Adrenal gland (tissue), 9 donors: ENCODE measurements at regions not wholly inside any gene's neighbourhood (a gene's known extent, or its start where the extent isn't known, plus 50 kb on each side); places are given as distances from the start of the nearest gene placed in this dataset.

Experiments used
- DNase-seq, 7 donors: peaks; one replicate each; pipeline ENCODE4 v3.0.0-alpha.2; 2019 to 2020
- H3K27ac ChIP-seq, 5 donors: fragments of 200-600 bp; sonication (generic) in 4 of 5; 1 replicate in 3 of 5; 2 replicates in 2 of 5; pipeline versions ENCODE4 v1.5.1 to v1.8.0; 2016 to 2020; ENCODE audit warnings: mild to moderate bottlenecking in 1 of 5
- H3K27me3 ChIP-seq: fragments of 200-600 bp; 2 replicates; pipeline ENCODE4 v1.8.0; 2021
- H3K36me3 ChIP-seq, 2 donors: fragments of 200-600 bp; replicated peaks in 1 of 2; 1 replicate in 1 of 2; 2 replicates in 1 of 2; pipeline versions ENCODE4 v1.5.1 to v1.8.0; 2018 to 2022
- H3K4me1 ChIP-seq, 2 donors: fragments of 200-600 bp; replicated peaks in 1 of 2; 1 replicate in 1 of 2; 2 replicates in 1 of 2; pipeline versions ENCODE4 v1.5.1 to v1.8.0; 2018 to 2021
- H3K4me3 ChIP-seq, 4 donors: fragments of 200-600 bp; sonication (generic) in 3 of 4; one replicate each; pipeline ENCODE4 v1.5.1; 2016 to 2018
- H3K9me3 ChIP-seq, 3 donors: fragments of 200-600 bp; sonication (generic) in 1 of 3; replicated peaks in 1 of 3; 1 replicate in 2 of 3; 2 replicates in 1 of 3; pipeline versions ENCODE4 v1.5.1 to v1.8.0; 2016 to 2021
- CTCF ChIP-seq, 6 experiments: fragments of 450-650 bp in 4 of 6; fragments of 200-600 bp in 2 of 6; sonication (generic) in 1 of 6; IDR thresholded peaks; 1 replicate in 5 of 6; 2 replicates in 1 of 6; pipeline versions ENCODE4 v1.5.1 to v1.8.0; 2016 to 2021; ENCODE audit warnings: antibody characterized with exemption in 6 of 6, mild to moderate bottlenecking in 2 of 6, moderate library complexity in 1 of 6
- POLR2A ChIP-seq, 2 donors: fragments of 450-650 bp; IDR thresholded peaks; one replicate each; pipeline ENCODE4 v1.6.1; 2017; ENCODE audit warnings: antibody characterized with exemption in 2 of 2, mild to moderate bottlenecking in 2 of 2, moderate library complexity in 1 of 2
- WGBS, 4 donors: extraction: QIAGEN DNeasy Blood & Tissue Kit in 2 of 4; methylation state at CpG; one replicate each; pipeline versions ENCODE4 v1.1.5 to v1.1.7; 2013 to 2017; 5-methylcytosine and 5-hydroxymethylcytosine counted together
- intact Hi-C, 2 donors: fragments of 100-400 bp; cut with DNase I; formaldehyde crosslinking; loops; one replicate each; pipeline versions ENCODE4 v1.14.1 to v1.15.0; 2022 to 2023
- donor health status: healthy with polysubstance abuse.
- donor health status: Bipolar disorder and iron deficiency.
- donor health status: DM: yes; HTN: yes; CAD: no.
- donor health status: DM: no; HTN: no; CAD: no.
- donor health status: DM: no; HTN: no; CAD: no.

GRCh38 chr6:163711615-163712565 is 297.4 kb downstream of the QKI start:
- peaks cover 0 to 10% of the 10 kb centered on the region in 2 donors for H3K4me1 ChIP-seq
- no peaks in the 10 kb centered on the region for H3K27me3 ChIP-seq
- intact Hi-C loops, result no loop called here
- no peak overlapping the region for H3K4me3 ChIP-seq
- DNase-seq, result peak; percentile 23 to 68 (median 53)
- H3K9me3 ChIP-seq, result no peaks in the 10 kb centered on the region
- no peaks in the 10 kb centered on the region for H3K36me3 ChIP-seq
- peak overlapping the region in 3 of 5 donors; percentile 26 to 70 (median 34) for H3K27ac ChIP-seq
- WGBS, 4 donors, result 68 to 80% (median 77%) methylated on average over 19 to 24 of the region's 24 CpGs
- TF ChIP-seq CTCF (IDR thresholded peaks at IDR 0.05) (no peak), POLR2A (IDR thresholded peaks at IDR 0.05) (no peak)

GRCh38 chr6:163710532-163711470 is 296.3 kb downstream of the QKI start:
- Histone ChIP-seq H3K27me3 (no peaks in the 10 kb centered on the region), H3K27ac (no peak overlapping the region), H3K36me3 (no peaks in the 10 kb centered on the region), H3K9me3 (no peaks in the 10 kb centered on the region), H3K4me3 (no peak overlapping the region), H3K4me1 (peaks cover 0 to 15% of the 10 kb centered on the region in 2 donors)
- DNase-seq, result no peak
- intact Hi-C loops, result no loop called here
- 68 to 73% (median 70%) methylated on average over 13 of the region's 13 CpGs for WGBS, 4 donors
- no peak for TF ChIP-seq CTCF (IDR thresholded peaks at IDR 0.05)
- no peak for TF ChIP-seq POLR2A (IDR thresholded peaks at IDR 0.05)

- no peak for DNase-seq
- Histone ChIP-seq H3K27me3 (no peaks in the 10 kb centered on the region), H3K27ac (no peak overlapping the region), H3K4me3 (no peak overlapping the region), H3K36me3 (no peaks in the 10 kb centered on the region), H3K9me3 (no peaks in the 10 kb centered on the region), H3K4me1 (peaks cover 0 to 15% of the 10 kb centered on the region in 2 donors)
- TF ChIP-seq POLR2A (IDR thresholded peaks at IDR 0.05), result no peak
- no peak for TF ChIP-seq CTCF (IDR thresholded peaks at IDR 0.05)
- intact Hi-C loops, result no loop called here
- WGBS, 4 donors, result 47 to 67% (median 57%) methylated on average over 2 to 3 of the region's 3 CpGs
These were observed 295.2 kb downstream of the QKI start for GRCh38 chr6:163709693-163710092.

- Histone ChIP-seq H3K4me3 (no peak overlapping the region), H3K9me3 (no peaks in the 10 kb centered on the region), H3K36me3 (no peaks in the 10 kb centered on the region), H3K4me1 (peaks cover 0 to 15% of the 10 kb centered on the region in 2 donors), H3K27ac (no peak overlapping the region), H3K27me3 (no peaks in the 10 kb centered on the region)
- TF ChIP-seq POLR2A (IDR thresholded peaks at IDR 0.05) (no peak), CTCF (IDR thresholded peaks at IDR 0.05) (no peak)
- intact Hi-C loops, result no loop called here
- 71 to 76% (median 72%) methylated on average over 6 of the region's 6 CpGs for WGBS, 4 donors
- no peak for DNase-seq
These were observed 294.7 kb downstream of the QKI start for GRCh38 chr6:163709255-163709654.
